NCI-H2081 treated with DMSO at 0.1 percent for 48 hours (cell line): ENCODE measurements at regions not wholly inside any gene's neighbourhood (a gene's known extent, or its start where the extent isn't known, plus 50 kb on each side); places are given as distances from the start of the nearest gene placed in this dataset.
"Not testable (repeated sequence)": the region's sequence is repeated elsewhere in the genome, so short reads cannot be mapped to it uniquely, and the experiment has no call there.

Experiments
- DNase-seq: peaks from one replicate; lab custom pipeline; 2025; lab: John Stamatoyannopoulos, UW

- DNase-seq: no peak
Measured at GRCh38 chr22:47549741-47550340, 787.4 kb downstream of the TBC1D22A start.

GRCh38 chr22:47548953-47549740, 786.7 kb downstream of the TBC1D22A start:
- no peak for DNase-seq

GRCh38 chr22:47547881-47548650, 785.6 kb downstream of the TBC1D22A start:
- DNase-seq: no peak

- DNase-seq: no peak
Measured at GRCh38 chr22:47547239-47547661, 784.8 kb downstream of the TBC1D22A start.

GRCh38 chr22:47544696-47545095, 782.2 kb downstream of the TBC1D22A start:
- DNase-seq: no peak

GRCh38 chr22:47543447-47543846, 781.0 kb downstream of the TBC1D22A start:
- DNase-seq: no peak

- DNase-seq: no peak
Measured at GRCh38 chr22:47540011-47540410, 777.6 kb downstream of the TBC1D22A start.

GRCh38 chr22:47539374-47539773, 776.9 kb downstream of the TBC1D22A start:
- no peak for DNase-seq

GRCh38 chr22:47535681-47536080, 773.2 kb downstream of the TBC1D22A start:
- no peak for DNase-seq

GRCh38 chr22:47534804-47535410, 772.5 kb downstream of the TBC1D22A start:
- DNase-seq: no peak

GRCh38 chr22:47533961-47534803, 771.7 kb downstream of the TBC1D22A start:
- DNase-seq: no peak

GRCh38 chr22:47517062-47517461, 754.6 kb downstream of the TBC1D22A start:
- DNase-seq: no peak

GRCh38 chr22:47515384-47516125, 753.1 kb downstream of the TBC1D22A start:
- no peak for DNase-seq

GRCh38 chr22:47512617-47513016, 750.2 kb downstream of the TBC1D22A start:
- DNase-seq: no peak

- DNase-seq: no peak
Measured at GRCh38 chr22:47504962-47505361, 742.5 kb downstream of the TBC1D22A start.

GRCh38 chr22:47498969-47499495, 736.6 kb downstream of the TBC1D22A start:
- DNase-seq: no peak

GRCh38 chr22:47497666-47498065, 735.2 kb downstream of the TBC1D22A start:
- no peak for DNase-seq

- no peak for DNase-seq
Measured at GRCh38 chr22:47495110-47495509, 732.7 kb downstream of the TBC1D22A start.

- DNase-seq: not testable (repeated sequence)
Measured at GRCh38 chr22:47488131-47488530, 725.7 kb downstream of the TBC1D22A start.

GRCh38 chr22:47486569-47487312, 724.3 kb downstream of the TBC1D22A start:
- DNase-seq: no peak
